HG03135 (cell line): ENCODE measurements at regions not wholly inside any gene's neighbourhood (a gene's known extent, or its start where the extent isn't known, plus 50 kb on each side); places are given as distances from the start of the nearest gene placed in this dataset.

ENCODE experiments used
- ATAC-seq: cut with Tn5 transposase; IDR thresholded peaks from one replicate; pipeline ENCODE4 v1.9.1; 2021; ENCODE audit warnings: mild to moderate bottlenecking, moderate library complexity; ENCODE audit not compliant: unreplicated experiment

DNA sequence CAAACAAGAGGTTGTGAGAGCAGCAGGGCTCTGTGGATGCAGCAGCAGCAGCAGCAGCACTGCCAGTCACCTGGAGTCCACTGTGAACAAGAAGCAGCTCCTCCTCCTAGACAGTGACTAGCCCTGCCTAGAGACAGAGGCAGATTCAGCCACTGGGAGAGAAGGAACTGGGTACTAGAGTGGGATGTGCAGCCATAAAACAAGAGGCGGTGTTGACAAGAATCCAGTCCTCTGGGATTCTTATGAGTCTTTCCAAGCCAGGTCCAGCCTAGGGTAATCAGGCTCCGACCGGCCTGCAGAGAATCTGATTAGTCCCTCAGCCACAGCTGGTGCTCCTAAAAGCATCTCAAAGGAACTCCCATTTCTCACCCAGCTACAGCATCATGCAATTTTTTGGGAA lies 83.9 kb upstream of the USP47 start:
- ATAC-seq: no peak

DNA sequence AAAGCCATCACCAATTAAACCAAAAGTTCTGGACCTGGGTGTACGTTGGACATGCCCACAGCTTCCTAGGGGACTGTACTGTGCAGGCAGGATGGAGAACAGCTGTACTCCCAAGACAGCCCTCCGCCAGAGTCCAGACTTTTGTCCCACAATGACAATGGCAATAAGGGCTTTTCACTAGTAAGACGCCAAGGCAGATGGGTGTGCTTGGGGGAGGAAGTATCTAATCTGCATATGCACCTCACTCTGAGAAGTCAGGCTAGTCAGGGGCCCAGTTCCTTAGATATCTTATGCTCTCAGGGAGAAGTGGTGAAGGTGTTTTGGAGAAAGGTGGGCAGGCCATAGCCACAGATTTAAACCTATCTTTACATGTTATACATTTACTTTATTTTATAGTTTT lies 85.1 kb upstream of the USP47 start:
- ATAC-seq: no peak

DNA sequence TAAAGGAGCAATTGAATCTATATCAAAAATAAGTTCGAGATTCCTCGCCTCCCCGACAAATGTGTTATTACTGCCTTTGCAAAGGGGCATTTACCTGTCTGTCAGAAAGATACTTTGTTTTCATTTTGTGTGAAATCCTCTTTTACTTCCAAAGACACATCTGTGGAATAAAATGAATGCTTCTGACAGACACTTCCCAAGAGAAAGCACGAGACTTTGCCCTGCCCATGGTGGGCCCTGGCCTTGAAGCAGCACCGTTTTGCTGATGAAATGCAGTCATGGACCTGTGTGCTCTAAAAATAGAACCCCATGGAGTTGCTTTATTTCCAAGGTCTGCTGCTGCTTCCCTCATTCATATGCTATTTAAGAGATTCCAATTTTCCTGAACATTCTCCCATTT lies 85.9 kb upstream of the USP47 start:
- no peak for ATAC-seq

DNA sequence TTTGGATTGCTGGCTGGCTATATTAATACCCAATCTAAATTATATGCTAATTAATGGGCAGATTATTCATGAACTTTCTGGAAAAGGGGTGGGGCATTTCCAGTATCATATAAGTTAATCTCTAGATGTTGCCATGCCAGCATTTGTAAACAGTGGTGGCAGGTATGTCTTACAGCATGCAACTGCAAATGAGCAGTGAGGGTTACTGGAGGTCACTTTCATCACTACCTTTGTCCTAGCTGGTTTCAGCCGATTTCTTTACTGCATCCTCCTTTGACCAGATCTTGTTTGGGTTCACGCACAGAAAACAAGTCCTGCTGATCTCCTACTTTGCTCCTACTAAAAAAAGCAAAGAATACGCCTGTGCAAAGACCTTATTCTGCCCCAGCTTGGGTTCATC lies 89.1 kb upstream of the USP47 start:
- no peak for ATAC-seq

DNA sequence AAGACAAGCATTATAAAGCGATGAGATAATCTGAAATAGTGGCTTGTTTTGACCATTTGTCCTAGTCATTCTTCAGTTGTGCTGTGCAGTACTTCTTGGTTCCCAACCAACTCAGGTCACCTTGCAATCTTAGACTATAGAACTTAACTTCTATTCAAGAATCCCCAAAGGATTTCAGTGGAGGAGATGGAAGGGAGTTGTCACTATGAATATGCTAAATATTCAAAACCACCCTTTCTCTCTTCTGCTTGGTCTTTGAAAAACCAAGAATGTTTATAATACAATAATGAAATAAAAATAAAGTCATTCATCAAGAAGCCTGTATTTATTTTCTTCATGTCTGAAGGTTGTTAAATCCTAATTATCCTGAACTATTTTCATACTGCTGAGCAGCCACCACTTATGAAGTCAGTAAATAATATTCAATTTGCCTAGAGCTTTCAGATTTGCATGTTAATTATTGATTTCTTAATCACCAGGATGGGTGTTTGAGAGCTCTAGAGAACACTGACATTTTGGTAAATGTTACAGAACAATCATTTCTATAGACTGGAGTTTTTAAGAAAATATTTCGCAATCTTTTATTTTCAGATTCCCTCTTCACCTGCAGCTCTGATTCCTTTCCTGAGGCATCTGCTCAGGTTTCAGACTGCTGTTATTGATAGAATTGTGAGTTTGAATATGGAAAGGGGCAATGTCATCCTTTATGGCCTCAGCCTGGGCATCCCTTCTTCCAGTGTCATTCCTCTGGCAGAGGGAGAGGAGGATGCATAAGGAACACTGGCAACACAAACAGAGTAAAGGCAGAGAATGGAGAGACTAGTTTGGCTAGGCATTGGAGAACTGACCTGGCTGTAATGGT lies 91.5 kb upstream of the USP47 start:
- no peak for ATAC-seq

DNA sequence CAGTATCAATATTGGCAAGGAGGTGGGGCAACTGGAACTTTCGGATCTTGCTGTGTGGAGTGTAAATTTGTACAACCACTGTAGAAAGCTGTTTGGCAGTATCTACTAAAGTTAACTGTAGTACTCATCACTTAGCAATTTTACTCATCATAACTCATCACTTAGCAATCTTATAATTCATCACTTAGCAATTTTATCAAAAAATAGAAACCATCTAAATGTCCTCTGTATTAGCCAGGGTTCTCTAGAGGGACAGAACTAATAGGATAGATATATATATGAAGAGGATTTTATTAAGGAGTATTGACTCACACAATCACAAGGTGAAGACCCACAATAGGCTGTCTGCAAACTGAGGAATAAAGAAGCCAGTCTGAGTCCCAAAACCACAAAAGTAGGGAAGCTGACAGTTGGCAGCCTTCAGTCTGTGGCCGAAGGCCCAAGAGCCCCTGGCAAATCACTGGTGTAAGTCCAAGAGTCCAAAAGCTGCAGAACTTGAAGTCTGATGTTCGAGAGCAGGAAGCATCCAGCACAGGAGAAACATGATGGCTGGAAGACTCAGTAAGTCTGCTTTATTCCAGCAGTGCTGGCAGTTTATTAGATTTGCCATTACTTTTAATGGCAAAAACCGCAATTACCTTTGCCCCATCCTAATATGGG lies 92.9 kb upstream of the USP47 start:
- ATAC-seq: no peak

DNA sequence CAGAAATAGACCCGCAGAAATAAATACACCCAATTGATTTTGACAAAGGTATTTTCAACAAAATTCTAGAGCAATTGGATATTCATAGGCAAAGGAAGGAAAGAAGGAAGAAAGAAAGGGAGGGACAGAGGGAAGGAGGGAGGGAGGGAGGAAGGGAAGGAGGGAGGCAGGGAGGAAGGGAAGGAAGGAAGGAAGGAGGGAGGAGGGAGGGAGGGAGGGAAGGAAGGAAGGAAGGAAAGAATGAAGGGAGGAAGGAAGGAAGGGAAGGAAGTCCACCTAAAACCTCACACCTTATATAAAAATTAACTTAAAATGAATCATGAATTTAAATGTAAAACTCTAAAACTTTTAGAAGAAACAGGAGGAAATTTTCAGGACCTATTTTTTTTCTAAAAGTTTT lies 94.2 kb upstream of the USP47 start:
- ATAC-seq: no peak

DNA sequence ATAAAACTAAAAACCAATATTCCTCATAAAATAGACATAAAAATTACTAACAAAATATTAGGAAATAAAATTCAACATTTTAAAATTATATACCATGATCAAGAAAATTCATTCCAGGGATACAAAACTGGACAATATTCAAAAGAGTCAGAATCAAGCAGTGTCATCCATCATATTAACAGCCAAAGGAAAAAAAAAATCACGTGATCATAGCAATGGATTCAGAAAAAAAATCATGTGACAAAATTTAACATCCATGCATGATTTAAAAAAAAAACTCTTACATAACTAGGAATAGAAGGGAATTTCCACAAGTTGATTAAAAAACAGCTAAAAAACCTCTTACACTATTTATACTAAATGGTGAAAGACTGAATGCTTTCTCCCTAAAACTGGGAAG lies 95.3 kb upstream of the USP47 start:
- no peak for ATAC-seq

DNA sequence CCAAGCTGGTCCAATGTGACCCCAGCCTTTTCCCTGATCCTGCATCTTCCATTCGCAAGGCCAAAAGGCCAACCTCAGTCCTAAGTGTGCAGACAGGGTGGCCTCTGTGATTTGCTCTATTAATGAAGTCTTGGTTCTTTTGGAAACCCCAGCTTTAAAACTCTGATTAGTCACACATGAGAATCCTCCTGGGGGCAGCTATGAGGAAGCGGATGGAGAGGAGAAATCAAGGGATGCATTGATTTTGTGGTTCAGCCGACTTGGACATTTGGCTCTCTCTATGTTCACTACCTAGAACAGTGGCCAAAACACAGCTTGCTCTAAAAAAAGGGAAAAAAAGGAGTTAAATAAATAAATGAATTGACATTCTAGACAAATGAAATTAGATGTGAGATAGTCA lies 98.6 kb upstream of the USP47 start:
- ATAC-seq: no peak

DNA sequence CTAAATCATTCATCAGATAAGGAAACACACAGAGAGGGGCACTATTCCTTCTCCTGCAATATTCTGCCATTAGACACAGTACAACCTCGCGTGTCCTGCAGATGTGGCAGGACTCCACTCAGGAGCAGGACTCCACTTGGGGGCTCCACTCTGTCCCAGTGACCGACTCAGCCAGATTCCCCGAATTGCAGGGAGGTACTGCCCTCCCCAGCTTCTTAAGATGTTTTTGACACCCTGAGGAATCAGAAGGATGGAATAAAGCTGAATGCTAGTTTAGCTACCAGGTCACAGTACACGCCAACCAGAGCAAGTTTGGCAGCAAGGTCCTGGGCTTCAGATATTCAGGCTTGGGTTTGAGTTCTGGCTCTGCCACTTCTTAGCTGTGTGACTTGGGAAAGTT lies 99.3 kb upstream of the USP47 start:
- no peak for ATAC-seq

DNA sequence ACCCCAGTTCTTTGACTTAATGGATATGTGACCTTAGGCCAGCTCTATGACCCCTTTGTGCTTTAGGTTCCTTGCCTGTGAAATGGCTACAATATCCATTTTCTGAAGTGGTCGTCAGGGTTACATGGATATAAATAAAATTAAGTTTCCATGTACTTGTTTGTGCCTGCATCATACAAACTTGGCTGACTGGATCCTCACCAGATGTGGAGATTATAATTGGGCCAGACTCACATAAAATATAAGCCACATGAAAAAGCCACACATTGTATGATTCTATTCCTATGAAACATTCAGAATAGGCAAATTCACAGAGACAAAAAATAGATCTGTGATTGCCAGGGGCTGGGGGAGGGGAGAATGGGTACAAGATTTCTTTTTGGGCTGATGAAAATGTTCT lies 100.9 kb upstream of the USP47 start:
- no peak for ATAC-seq

DNA sequence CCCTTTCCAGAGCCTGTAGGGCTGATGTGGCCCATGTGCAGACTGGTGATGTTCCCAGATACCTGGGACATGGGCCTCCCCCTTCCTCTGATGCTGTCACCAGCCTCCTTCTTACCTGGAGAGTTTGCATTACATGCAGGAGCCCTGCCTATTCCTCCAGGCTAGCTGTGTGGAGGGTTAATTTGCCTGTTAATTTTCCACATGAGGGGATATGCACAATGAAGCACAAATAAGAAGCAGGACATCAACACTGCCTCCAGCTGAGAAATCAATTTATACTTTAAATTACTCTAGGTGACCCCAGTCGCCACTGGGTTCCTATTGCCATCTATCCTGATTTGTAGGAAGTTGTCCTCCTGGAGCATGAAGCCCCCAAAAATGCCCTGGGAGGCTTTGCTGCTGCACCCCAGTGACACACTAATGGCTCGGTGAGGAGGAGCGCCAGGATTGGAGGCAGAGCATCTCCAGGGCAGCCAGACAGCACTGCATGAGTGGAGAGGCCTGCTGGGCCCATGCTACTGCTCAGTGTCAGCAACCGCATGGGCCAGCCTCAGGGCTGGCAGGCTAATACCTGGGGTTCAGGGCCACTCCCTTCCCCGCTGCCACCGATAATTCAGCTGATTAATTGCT lies 101.6 kb upstream of the USP47 start:
- no peak for ATAC-seq

DNA sequence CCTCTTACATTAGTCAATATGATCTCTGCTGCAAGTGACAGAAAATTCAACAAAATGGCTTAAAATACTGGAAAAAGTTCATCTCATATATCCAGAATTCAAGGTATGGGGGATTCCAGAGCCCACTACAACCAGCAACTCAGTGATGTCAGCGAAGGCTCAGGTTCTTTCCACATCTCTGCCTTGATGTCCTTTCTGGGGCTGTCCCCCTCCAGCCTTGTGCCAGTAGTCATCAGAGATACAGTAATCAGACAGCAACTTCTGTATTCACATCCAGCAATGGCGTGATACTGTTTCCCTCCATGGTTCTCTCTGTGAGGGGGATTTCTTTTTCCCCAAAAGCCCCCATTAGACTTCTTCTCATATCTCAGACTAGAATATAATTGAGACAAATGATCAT lies 103.4 kb upstream of the USP47 start:
- ATAC-seq: no peak

DNA sequence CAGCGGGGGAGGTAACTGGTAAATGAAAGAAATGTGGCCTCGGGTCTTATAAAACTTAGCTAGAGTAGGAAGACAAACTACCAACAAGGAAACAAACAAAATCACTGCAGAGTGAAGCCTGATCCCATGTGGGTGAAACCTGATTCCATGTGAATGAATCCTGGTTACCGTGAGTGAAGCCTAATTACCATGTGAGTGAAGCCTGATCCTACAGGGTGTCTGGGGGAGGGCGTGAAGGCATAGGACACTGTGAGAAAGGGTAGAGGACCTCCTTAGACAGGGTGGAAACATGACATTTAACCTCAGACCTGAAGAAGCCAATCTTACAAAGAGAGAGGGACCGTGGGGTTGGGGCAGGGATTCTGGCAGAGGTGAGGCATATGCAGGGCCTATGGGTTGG lies 106.2 kb upstream of the USP47 start:
- ATAC-seq: no peak

DNA sequence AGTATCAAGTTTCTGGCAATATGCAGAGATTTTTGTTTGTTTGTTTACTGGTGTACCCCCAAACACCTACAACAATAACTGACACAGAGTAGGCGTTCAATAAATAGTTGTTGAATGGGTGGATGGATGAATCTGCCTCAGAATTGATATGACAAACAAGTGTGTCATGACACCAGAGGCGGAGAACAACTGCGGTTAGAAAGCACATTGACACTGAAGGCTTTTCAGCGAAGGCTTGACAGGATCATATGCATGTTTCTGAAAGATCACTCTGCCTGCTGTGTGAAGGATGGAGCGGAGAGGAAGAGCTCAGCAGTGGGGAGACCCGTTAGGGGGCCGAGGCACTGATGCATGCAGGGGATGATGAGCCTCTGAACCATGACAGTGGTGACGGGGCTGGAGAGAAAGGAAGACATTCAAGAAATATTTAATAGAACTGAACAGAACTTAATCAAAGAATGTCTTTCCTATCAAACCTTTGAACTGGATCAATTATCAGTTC lies 108.5 kb upstream of the USP47 start:
- ATAC-seq: no peak

DNA sequence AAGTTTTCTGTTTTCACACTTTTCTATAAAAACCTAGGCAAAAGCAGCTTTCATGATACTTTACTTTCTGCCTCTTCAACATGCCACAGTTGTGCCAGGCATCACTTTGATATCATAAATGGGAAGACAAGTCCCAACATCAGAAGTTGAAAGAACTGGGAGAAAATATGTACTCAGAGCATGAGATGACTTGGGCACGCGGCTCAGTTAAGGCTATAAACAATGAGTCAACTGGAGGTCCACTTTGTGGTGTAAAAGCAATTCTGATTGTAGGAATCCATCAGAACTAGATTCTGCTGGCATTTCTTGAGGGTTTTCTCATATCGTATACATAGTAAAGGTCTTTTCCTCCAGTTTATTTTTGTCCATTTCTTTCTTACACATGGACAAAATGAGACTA lies 109.7 kb upstream of the USP47 start:
- ATAC-seq: no peak

DNA sequence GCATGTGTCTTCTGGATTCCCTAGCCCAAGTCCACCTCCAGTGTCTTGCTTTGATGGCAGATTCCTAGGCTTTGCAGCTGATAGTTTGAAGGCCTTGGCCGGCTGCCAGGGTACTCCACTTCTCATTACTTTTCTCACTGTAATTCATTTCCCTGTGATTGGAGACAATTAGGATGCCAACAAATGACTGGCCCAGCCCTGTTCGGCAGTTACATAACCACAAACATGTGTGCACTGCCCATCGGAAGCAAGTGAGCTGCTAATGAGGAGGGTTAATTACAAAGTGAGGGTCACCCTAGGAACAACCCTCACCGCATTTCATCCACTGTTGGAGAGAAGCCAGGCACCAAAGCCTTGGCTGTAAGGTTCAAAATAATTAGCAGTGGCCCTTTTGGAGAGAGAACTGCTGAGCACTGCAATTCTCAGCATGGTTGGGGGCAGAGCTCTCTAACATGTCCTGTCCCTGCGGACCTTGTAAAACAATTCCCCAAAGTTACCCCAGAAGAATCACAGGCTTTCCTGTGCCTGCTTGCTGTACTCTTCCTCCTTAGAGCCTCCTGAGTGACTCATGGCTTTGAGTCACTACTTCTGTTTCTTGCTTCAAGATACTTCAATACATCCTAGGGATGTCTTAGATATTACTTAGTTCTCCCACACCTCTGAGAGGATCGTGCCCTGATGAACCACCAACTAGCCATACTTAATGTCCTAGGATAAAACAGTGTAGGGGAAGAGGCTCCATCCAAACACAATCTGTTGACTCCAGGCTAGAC lies 109.7 kb upstream of the GALNT18 start:
- no peak for ATAC-seq

DNA sequence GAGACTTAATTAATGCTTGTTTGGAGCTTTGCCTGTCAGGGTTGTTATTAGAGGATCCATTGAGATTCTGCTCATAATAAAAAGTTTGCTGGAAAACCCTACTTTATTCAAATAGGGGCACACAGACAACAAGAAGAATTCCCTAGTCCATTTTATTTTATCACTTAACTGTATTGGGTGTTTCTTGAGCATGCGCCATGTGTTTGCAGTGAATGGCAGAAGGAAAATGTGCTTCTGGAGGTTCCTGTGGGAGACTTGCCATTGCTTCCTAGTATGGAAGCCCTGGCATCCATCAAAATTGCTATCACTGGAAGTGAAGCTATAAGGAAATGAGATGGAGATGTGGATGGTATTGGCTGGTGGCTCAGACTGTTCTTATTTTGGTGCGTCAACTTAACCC lies 106.6 kb upstream of the GALNT18 start:
- no peak for ATAC-seq

DNA sequence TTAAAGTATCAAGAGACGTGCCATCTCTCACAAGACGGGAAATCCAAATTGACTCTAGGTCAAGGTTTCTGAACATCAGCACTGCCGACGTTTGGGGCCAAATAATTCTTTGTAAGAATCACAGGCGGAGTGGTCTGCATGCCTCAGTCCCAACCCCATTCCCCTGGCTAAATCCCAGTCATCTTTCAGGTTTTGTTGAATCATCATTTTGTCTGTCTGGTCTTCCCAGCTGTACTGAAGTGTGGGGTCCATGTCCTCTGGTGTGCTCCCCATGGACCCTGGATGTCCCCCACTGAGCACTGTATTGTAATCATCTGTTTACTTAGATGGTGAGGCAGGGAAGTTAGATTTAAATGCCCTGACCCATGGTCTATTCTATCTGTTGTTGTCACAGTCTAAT lies 103.6 kb upstream of the GALNT18 start:
- no peak for ATAC-seq

DNA sequence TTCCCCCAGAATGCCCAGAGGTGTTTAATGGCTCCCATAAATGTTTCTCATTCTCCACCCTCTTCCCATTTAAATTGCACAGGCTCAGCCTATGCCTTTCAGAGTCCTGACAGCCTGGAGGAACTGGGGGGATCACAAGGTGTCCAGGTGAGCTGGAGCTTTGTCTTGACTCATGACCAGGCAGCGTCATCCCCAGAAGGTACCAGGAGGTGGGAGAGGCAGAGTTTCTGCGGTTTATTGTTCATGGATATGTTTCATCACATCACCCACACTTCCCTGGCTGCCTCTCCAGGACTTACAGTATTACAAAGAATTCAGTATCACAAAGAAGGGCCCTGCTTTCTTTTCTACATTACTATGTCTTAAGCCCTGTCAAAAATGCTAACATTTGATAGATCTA lies 103.2 kb upstream of the GALNT18 start:
- no peak for ATAC-seq

DNA sequence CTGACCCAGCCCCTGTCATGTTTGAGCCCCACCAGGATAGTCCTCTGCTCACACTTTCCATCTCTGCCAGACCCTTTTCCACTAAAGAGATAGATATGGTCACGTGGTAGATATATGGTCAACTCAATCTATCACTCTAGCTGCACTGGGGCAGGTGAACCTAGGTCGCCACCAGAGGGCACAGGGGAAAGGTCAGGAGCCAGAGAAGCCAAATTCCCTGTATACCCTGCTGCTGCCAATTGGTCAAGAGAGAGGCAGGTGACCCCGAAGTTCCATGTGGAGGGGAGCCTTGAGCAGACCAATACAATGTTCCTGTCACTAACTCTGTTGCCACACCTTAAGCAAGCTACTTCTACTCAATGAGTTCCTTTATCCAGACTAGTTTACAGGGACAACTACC lies 101.1 kb upstream of the GALNT18 start:
- ATAC-seq: no peak
